ENCODE measurements at regions not wholly inside any gene's neighbourhood (a gene's known extent, or its start where the extent isn't known, plus 50 kb on each side); places are given as distances from the start of the nearest gene placed in this dataset.

- DNase-seq = peak; percentile 81
These were observed 64.9 kb downstream of the MCFD2 start for GRCh38 chr2:46850742-46851141.

GRCh38 chr2:46849721-46850556, 65.7 kb downstream of the MCFD2 start:
- DNase-seq = peak; percentile 57

- DNase-seq = peak; percentile 44
These were observed 66.4 kb downstream of the MCFD2 start for GRCh38 chr2:46849046-46849715.

GRCh38 chr2:46848447-46848846, 67.2 kb downstream of the MCFD2 start:
- peak; percentile 81 for DNase-seq

GRCh38 chr2:46847726-46848412, 67.7 kb downstream of the MCFD2 start:
- peak; percentile 88 for DNase-seq

- peak; percentile 98 for DNase-seq
These were observed 68.4 kb downstream of the MCFD2 start for GRCh38 chr2:46847185-46847710.

GRCh38 chr2:46846536-46846935, 69.1 kb downstream of the MCFD2 start:
- peak; percentile 53 for DNase-seq

- no peak for DNase-seq
These were observed 69.8 kb downstream of the MCFD2 start for GRCh38 chr2:46845542-46846486.

- no peak for DNase-seq
These were observed 71.2 kb downstream of the MCFD2 start for GRCh38 chr2:46844443-46844842.

GRCh38 chr2:46844034-46844433, 71.6 kb downstream of the MCFD2 start:
- no peak for DNase-seq

- DNase-seq = no peak
These were observed 72.3 kb downstream of the MCFD2 start for GRCh38 chr2:46843316-46843715.

- no peak for DNase-seq
These were observed 72.7 kb downstream of the MCFD2 start for GRCh38 chr2:46842876-46843275.

GRCh38 chr2:46841621-46842020, 74.0 kb downstream of the MCFD2 start:
- no peak for DNase-seq

- no peak for DNase-seq
These were observed 76.6 kb downstream of the MCFD2 start for GRCh38 chr2:46839045-46839444.

- DNase-seq = no peak
These were observed 77.9 kb downstream of the MCFD2 start for GRCh38 chr2:46837704-46838103.

- no peak for DNase-seq
These were observed 78.5 kb downstream of the MCFD2 start for GRCh38 chr2:46837112-46837454.

GRCh38 chr2:46836295-46837111, 79.1 kb downstream of the MCFD2 start:
- DNase-seq = peak; percentile 85

GRCh38 chr2:46835520-46835919, 80.1 kb downstream of the MCFD2 start:
- DNase-seq = no peak

GRCh38 chr2:46832543-46832942, 83.1 kb downstream of the MCFD2 start:
- DNase-seq = no peak

- no peak for DNase-seq
These were observed 83.7 kb downstream of the MCFD2 start for GRCh38 chr2:46831869-46832265.

- peak; percentile 94 for DNase-seq
These were observed 84.3 kb downstream of the MCFD2 start for GRCh38 chr2:46831051-46831868.

All from fibroblast of skin of right quadriceps (primary cell).